H1 (cell line): ENCODE measurements at regions not wholly inside any gene's neighbourhood (a gene's known extent, or its start where the extent isn't known, plus 50 kb on each side); places are given as distances from the start of the nearest gene placed in this dataset.

ENCODE experiments used
- GTF2F1 ChIP-seq: IDR thresholded peaks from 2 replicates; pipeline ENCODE4 v1.6.1; 2012; ENCODE audit warnings: low read depth, low read length, improper control_type of control experiment, borderline replicate concordance
- HDAC2 ChIP-seq, 2 experiments: fragments of 300-600 bp in 1 of 2; sonication (generic) in 1 of 2; IDR thresholded peaks; 2 replicates each; pipeline ENCODE4 v1.6.1; 2011 to 2012; ENCODE audit warnings: low read depth in 2 of 2, low read length in 2 of 2, mild to moderate bottlenecking in 2 of 2, moderate library complexity in 2 of 2, borderline replicate concordance in 1 of 2, inconsistent platforms in 1 of 2
- SIRT6 ChIP-seq: IDR thresholded peaks from one replicate; pipeline ENCODE4 v1.7.1; 2012; ENCODE audit warnings: low read length, inconsistent platforms
- TEAD4 ChIP-seq: IDR thresholded peaks from 2 replicates; pipeline ENCODE4 v1.6.1; 2012; ENCODE audit warnings: low read depth, low read length, inconsistent platforms, mixed read lengths

DNA sequence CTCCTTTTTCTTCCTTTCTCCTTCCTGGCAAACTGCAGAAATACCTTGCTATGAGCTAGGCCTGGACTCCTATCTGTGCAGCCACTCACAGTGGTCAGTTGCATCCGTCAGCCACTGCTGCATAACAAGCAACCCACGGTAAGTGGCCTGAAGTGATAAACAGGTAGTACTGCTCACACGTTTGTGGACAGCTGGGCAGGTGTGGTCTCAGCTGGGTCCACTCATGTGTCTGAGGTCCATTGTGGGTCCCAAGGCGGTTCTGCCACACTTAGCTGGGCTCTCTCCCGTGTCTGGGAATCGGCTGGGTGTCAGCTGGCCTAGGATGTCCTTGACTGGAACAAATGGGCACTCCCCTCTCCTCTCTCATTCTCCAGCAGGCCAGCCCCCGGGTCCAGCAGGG is 109.3 kb downstream of the BRD1 start (continued):
- TF ChIP-seq GTF2F1, result no peak
- no peak for TF ChIP-seq HDAC2 (IDR thresholded peaks at IDR 0.05; ENCODE audit: borderline replicate concordance in 1 of 2, low read depth in 2 of 2, low read length in 2 of 2)
- TF ChIP-seq SIRT6, result no peak
- TF ChIP-seq TEAD4, result no peak
